DOHH2 (cell line): ENCODE measurements at regions not wholly inside any gene's neighbourhood (a gene's known extent, or its start where the extent isn't known, plus 50 kb on each side); places are given as distances from the start of the nearest gene placed in this dataset.

Experiments
- H3F3A ChIP-seq: fragments of 200-600 bp; sonication (generic), shearing (Covaris generic); 2 replicates; pipeline ENCODE4 v1.6.0; 2016; ENCODE audit warnings: antibody characterized with exemption, mild to moderate bottlenecking; ENCODE audit not compliant: control insufficient read depth, insufficient read depth
- H3K27ac ChIP-seq: fragments of 200-600 bp; sonication (generic); 2 replicates; pipeline ENCODE4 v1.5.1; 2014; ENCODE audit warnings: low read depth, mild to moderate bottlenecking, low read length, moderate library complexity
- H3K27me3 ChIP-seq: fragments of 200-600 bp; sonication (generic); 2 replicates; pipeline ENCODE4 v1.6.1; 2014; ENCODE audit warnings: mild to moderate bottlenecking, low read length, mixed read lengths; ENCODE audit not compliant: control insufficient read depth
- H3K36me3 ChIP-seq: fragments of 200-600 bp; sonication (generic); 2 replicates; pipeline ENCODE4 v1.6.1; 2014; ENCODE audit warnings: mild to moderate bottlenecking, low read length, moderate library complexity, mixed read lengths; ENCODE audit not compliant: control insufficient read depth
- H3K4me1 ChIP-seq: fragments of 200-600 bp; sonication (generic); 2 replicates; pipeline ENCODE4 v1.6.1; 2014; ENCODE audit warnings: mild to moderate bottlenecking, low read length, mixed read lengths; ENCODE audit not compliant: control insufficient read depth
- H3K4me2 ChIP-seq: fragments of 200-600 bp; sonication (generic); 2 replicates; pipeline ENCODE4 v1.6.0; 2014; ENCODE audit warnings: mild to moderate bottlenecking, low read length, moderate library complexity
- H3K4me3 ChIP-seq: fragments of 200-600 bp; sonication (generic); 2 replicates; pipeline ENCODE4 v1.5.1; 2014; ENCODE audit warnings: mild to moderate bottlenecking, low read length, mixed read lengths
- H3K79me2 ChIP-seq: fragments of 200-600 bp; sonication (generic); 2 replicates; pipeline ENCODE4 v1.6.1; 2014; ENCODE audit warnings: mild to moderate bottlenecking, low read length, mixed read lengths; ENCODE audit not compliant: control insufficient read depth
- H3K9me2 ChIP-seq: fragments of 200-600 bp; sonication (generic); replicated peaks from 2 replicates; pipeline ENCODE4 v1.6.1; 2014; ENCODE audit warnings: mild to moderate bottlenecking, low read length, mixed read lengths; ENCODE audit not compliant: control insufficient read depth
- H3K9me3 ChIP-seq: fragments of 200-600 bp; sonication (generic); 2 replicates; pipeline ENCODE4 v1.6.1; 2014; ENCODE audit warnings: antibody characterized with exemption, low read length, mixed read lengths; ENCODE audit not compliant: control insufficient read depth, insufficient read depth
- H4K20me1 ChIP-seq: fragments of 200-600 bp; sonication (generic); 2 replicates; pipeline ENCODE4 v1.6.0; 2014; ENCODE audit warnings: low read depth, mild to moderate bottlenecking, antibody characterized with exemption, low read length, moderate library complexity; ENCODE audit not compliant: control insufficient read depth, insufficient read depth
- CTCF ChIP-seq: fragments of 200-600 bp; sonication (generic); IDR thresholded peaks from one replicate; pipeline ENCODE4 v1.5.1; 2014; ENCODE audit warnings: antibody characterized with exemption, mild to moderate bottlenecking, low read depth, low read length; ENCODE audit not compliant: poor library complexity, severe bottlenecking
- EZH2phosphoT487 ChIP-seq: fragments of 200-600 bp; sonication (generic); IDR thresholded peaks from 2 replicates; pipeline ENCODE4 v1.6.1; 2017; ENCODE audit warnings: borderline replicate concordance, mild to moderate bottlenecking, antibody characterized with exemption, low read length, moderate library complexity, mixed read lengths

- Histone ChIP-seq H3K27ac (no peak overlapping the region), H4K20me1 (no peaks in the 10 kb centered on the region), H3K27me3 (no peaks in the 10 kb centered on the region), H3K4me1 (no peaks in the 10 kb centered on the region), H3K79me2 (no peaks in the 10 kb centered on the region), H3F3A (no peaks in the 10 kb centered on the region), H3K36me3 (no peaks in the 10 kb centered on the region), H3K9me3 (peaks cover 5% of the 10 kb centered on the region; the same call in 1 of the 2 replicates), H3K9me2 (no peaks in the 10 kb centered on the region), H3K4me3 (no peak overlapping the region), H3K4me2 (no peak overlapping the region)
- no peak for TF ChIP-seq CTCF
- TF ChIP-seq EZH2phosphoT487: no peak
Observed at GRCh38 chr7:10075866-10076265, 897.8 kb upstream of the PHF14 start.

GRCh38 chr7:10076660-10077300 lies 896.9 kb upstream of the PHF14 start:
- Histone ChIP-seq H3K9me2 (no peaks in the 10 kb centered on the region), H3F3A (no peaks in the 10 kb centered on the region), H3K4me3 (no peak overlapping the region), H3K4me1 (no peaks in the 10 kb centered on the region), H3K27ac (no peak overlapping the region), H4K20me1 (no peaks in the 10 kb centered on the region), H3K9me3 (peaks cover 5% of the 10 kb centered on the region; the same call in 1 of the 2 replicates), H3K4me2 (no peak overlapping the region), H3K27me3 (no peaks in the 10 kb centered on the region), H3K79me2 (no peaks in the 10 kb centered on the region), H3K36me3 (no peaks in the 10 kb centered on the region)
- TF ChIP-seq CTCF: no peak
- no peak for TF ChIP-seq EZH2phosphoT487

- no peaks in the 10 kb centered on the region for H3K4me1 ChIP-seq
- no peaks in the 10 kb centered on the region for H3K27me3 ChIP-seq
- H3K9me3 ChIP-seq: peaks cover 5% of the 10 kb centered on the region
- H3K36me3 ChIP-seq: no peaks in the 10 kb centered on the region
- TF ChIP-seq EZH2phosphoT487 (no peak), CTCF (no peak)
- no peaks in the 10 kb centered on the region for H3F3A ChIP-seq
- H3K79me2 ChIP-seq: no peaks in the 10 kb centered on the region
- no peaks in the 10 kb centered on the region for H3K9me2 ChIP-seq
- no peak overlapping the region for H3K4me2 ChIP-seq
- H3K27ac ChIP-seq: no peak overlapping the region
- no peak overlapping the region for H3K4me3 ChIP-seq
- no peaks in the 10 kb centered on the region for H4K20me1 ChIP-seq
Observed at GRCh38 chr7:10079572-10079971, 894.1 kb upstream of the PHF14 start.
